Activated CD4-positive, CD25-positive, alpha-beta regulatory T cell treated with anti-CD3 and anti-CD28 coated beads, Interleukin-2, amount 50 U/mL, for 72 hours (primary cell): ENCODE measurements at regions not wholly inside any gene's neighbourhood (a gene's known extent, or its start where the extent isn't known, plus 50 kb on each side); places are given as distances from the start of the nearest gene placed in this dataset.
"Not testable (repeated sequence)": the region's sequence is repeated elsewhere in the genome, so short reads cannot be mapped to it uniquely, and the experiment has no call there.

Source experiments
- DNase-seq: peaks from one replicate; pipeline ENCODE4 v3.0.0; 2021

GRCh38 chr16:58878641-58879040 is 144.5 kb upstream of the GOT2 start:
- not testable (repeated sequence) for DNase-seq

- DNase-seq = no peak
These were observed 132.8 kb upstream of the GOT2 start for GRCh38 chr16:58866935-58867334.

- no peak for DNase-seq
These were observed 129.6 kb upstream of the GOT2 start for GRCh38 chr16:58863761-58864160.

- DNase-seq = no peak
These were observed 128.9 kb upstream of the GOT2 start for GRCh38 chr16:58863042-58863441.

GRCh38 chr16:58862334-58863021 is 128.4 kb upstream of the GOT2 start:
- DNase-seq = no peak

GRCh38 chr16:58859958-58860669 is 126.0 kb upstream of the GOT2 start:
- DNase-seq = no peak

GRCh38 chr16:58858577-58858976 is 124.5 kb upstream of the GOT2 start:
- DNase-seq = not testable (repeated sequence)

- DNase-seq = no peak
These were observed 121.3 kb upstream of the GOT2 start for GRCh38 chr16:58855291-58855863.

- no peak for DNase-seq
These were observed 120.0 kb upstream of the GOT2 start for GRCh38 chr16:58853854-58854791.

GRCh38 chr16:58850678-58851020 is 116.5 kb upstream of the GOT2 start:
- no peak for DNase-seq

- DNase-seq = no peak
These were observed 116.0 kb upstream of the GOT2 start for GRCh38 chr16:58850019-58850677.

GRCh38 chr16:58848662-58849002 is 114.5 kb upstream of the GOT2 start:
- DNase-seq = no peak

- no peak for DNase-seq
These were observed 114.0 kb upstream of the GOT2 start for GRCh38 chr16:58847902-58848661.

- DNase-seq = not testable (repeated sequence)
These were observed 112.1 kb upstream of the GOT2 start for GRCh38 chr16:58846226-58846625.

- DNase-seq = no peak
These were observed 109.6 kb upstream of the GOT2 start for GRCh38 chr16:58843675-58844074.

- DNase-seq = no peak
These were observed 108.6 kb upstream of the GOT2 start for GRCh38 chr16:58842746-58843145.

- no peak for DNase-seq
These were observed 108.0 kb upstream of the GOT2 start for GRCh38 chr16:58842156-58842555.

- DNase-seq = no peak
These were observed 103.8 kb upstream of the GOT2 start for GRCh38 chr16:58837950-58838349.

- no peak for DNase-seq
These were observed 102.3 kb upstream of the GOT2 start for GRCh38 chr16:58836427-58836826.

GRCh38 chr16:58832386-58832895 is 98.3 kb upstream of the GOT2 start:
- no peak for DNase-seq

- no peak for DNase-seq
These were observed 97.3 kb upstream of the GOT2 start for GRCh38 chr16:58831386-58831785.
